CD4-positive, alpha-beta T cell treated with Interleukin-15 for 4 hours (primary cell): ENCODE measurements at regions not wholly inside any gene's neighbourhood (a gene's known extent, or its start where the extent isn't known, plus 50 kb on each side); places are given as distances from the start of the nearest gene placed in this dataset.

Source experiments
- DNase-seq: peaks from one replicate; pipeline ENCODE4 v3.0.0-alpha.2; 2020; ENCODE audit warnings: low spot score

DNA sequence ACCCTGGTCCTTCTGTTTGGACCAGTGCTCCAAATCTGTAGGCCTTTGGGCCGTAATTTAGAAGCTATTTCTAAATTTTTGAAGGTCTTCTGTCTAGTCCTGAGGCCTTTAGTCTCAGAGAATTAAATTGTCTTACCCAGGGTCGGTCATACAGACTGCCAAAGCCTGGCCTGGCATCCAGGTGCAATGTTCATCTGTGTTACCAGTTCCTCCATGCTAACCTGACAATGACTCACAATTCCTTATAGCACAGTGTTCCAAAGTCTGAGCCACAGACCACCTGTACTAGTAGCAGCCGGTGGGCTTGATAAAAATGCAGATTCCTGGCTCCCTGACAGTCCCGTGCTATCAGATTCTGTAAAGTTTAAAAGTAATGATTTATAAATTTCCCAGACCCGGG, 77.7 kb upstream of the MAP4K3 start:
- no peak for DNase-seq

DNA sequence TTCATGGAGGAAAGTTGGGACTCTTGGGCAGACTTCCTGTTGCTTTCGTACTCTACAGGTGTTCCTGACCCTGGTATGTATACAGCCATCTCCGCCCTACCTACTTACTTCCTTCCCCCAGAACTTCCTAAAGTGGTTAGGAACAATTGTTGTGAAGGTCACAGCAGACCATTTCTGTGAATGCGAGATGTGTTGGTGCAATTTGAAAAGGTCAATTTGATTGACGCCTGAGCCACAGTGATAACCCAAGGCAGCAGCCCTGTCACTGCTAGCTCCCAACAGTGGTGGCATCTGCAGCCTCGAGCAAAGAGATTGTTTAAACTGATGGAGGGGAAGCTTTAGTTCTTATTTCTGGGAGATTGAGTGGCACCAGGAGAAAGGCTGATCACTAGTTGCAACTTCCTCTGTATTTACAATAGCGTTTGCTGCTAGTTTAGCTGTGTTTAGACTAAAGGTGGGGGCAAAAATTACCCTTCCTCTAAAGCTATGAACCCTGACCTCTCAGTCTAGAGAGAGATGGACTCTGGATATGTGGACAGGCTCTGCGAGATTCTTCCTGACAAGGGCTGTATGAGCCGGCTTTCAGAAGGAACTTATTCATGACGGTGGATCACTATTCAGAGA, 78.3 kb upstream of the MAP4K3 start:
- DNase-seq: no peak

DNA sequence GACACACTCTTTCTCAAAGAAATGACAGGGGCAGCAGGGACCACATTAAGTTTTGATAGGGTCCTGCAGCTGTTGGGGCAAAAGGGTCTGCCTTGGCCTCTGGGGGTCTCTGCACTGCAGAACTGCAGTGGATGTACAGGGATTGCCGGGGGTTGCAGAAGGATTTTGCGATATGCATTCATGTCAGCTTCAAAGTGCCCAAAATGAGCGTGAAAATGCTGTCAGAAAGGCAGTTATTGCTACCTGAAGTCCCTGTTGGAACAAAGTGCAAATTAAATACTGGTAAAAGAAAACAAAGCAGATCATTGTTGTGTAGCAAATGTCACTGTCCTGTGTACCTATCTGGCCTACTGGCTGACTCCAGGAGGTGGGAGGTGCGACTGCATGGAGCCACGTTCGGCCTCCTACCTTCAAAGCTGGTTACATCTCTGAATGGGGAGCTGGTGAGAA, 78.8 kb upstream of the MAP4K3 start:
- DNase-seq: no peak

DNA sequence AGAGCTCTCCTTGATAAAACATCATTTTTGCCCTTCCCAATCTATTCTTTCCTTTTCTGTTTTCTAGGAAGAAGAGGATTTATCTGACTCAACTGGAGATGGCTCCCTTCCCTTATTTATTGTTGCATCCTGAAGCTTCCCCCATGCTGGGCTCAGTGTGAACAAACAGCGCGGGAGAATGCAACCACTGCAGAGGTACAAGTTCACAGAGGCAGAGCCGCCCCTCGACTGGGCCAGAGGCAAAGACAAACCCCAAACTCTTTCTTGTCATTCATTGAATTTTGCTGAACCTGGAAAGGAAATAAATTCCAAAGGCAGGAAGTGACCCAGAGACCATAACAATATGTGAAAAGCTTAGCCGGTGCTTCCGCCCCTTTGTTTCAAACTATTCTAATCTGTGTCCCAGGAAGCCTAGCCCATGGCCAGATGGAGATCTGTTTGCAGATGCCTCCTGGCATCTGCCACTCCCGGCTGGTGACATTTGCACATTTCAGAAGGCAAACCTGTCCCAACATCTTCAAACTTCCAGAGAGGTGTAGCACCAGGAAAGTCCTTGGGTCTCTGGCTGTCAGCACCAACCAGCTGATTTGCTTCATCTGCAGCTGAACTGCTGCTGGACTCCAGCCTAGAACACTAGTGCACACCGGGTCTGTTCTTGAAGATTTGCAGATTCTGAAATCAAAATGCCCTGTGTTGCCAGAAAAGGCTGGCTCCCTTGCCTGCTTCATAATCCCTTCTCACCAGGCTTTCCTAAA, 79.4 kb upstream of the MAP4K3 start:
- DNase-seq: no peak

DNA sequence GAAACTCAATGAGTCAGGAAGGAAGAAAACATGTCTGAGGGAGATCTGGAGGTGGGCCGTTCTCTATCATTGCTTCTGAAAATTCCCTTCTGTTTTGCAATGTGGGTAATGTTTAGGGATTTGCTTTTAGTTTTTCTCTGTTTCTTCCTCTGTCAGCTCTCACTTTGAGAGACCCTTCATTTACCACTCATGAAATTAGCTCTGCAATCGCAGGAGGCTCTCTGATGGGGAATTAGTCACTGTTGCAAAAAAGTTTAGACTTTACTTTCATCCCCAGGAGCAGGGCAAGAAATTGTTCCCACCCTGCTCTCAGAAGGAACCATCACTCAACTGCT, 80.0 kb upstream of the MAP4K3 start:
- DNase-seq: no peak

DNA sequence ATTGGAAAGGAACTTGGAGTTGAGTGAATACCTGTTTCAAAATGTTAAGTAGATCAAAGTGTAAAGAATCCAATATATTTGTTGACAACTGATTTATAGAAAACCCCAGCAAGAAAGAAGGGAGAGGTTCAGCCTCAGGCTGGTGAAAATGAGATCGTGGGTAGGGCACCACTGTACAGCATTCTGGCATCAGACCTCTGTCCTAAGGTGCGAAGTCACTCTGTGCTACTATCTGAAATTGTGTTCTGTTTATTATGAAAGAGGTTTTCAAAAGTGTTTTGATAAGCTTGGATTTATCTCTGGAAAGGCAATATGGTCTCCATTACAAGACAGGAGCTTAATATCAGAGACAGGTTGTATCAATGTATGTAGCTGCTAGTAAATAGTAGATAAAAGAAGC, 80.5 kb upstream of the MAP4K3 start:
- DNase-seq: no peak

DNA sequence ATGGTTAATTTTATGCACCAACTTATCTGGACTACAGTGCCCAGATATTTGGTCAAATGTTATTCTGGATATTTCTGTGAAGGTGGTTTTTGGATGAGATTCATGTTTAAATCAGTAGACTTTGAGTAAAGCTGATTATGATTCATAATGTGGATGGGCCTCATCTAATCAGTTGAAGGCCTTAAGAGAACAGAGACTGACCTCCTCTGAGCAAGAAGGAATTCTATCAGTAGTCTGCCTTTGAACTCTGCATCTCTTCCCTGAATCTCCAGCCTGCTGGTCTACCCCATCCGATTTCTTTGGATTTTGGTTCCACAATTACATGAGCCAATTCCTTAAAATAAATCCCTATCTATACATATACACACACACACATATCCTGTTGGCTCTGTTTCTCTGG, 82.8 kb upstream of the MAP4K3 start:
- no peak for DNase-seq

DNA sequence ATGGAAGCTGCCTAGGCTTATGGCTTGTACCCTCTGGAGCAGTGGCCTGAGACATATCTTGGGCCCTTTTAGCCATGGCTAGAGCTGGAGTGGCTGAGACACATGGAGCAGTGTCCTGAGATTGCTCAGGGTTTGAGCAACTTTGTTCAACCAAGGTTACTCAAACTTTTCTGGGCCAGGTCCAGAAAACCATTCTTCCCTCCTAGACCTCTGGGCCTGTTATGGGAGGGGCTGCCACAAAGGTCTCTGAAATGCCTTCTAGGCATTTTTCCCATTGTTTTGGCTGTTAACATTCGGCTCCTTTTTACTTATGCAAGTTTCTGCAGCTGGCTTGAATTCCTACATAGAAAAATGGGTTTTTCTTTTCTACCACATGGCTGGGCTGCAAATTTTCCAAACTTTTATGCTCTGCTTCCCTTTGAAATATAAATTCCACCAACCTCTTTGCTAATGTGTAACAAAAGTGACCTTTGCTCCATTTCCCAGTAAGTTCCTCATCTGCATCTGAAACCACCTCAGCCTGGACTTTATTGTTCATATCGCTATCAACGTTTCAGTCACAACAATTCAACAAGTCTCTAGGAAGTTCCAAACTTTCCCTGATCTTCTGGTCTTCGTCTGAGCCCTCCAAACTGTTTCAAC, 84.9 kb upstream of the MAP4K3 start:
- no peak for DNase-seq

DNA sequence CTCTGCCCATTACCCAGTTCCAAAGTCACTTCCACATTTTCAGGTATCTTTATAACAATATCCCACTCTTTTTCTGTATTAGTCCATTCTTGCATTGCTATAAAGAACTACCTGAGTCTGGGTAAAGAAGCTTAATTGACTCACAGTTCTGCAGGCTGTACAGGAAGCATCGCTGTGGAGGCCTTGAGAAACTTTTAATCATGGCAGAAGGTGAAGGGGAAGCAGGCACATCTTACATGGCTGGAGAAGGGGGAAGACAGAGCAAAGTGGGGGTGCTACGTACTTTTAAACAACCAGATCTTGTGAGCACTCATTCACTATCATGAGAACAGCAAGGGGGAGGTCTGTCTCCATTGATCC, 85.4 kb upstream of the MAP4K3 start:
- no peak for DNase-seq

DNA sequence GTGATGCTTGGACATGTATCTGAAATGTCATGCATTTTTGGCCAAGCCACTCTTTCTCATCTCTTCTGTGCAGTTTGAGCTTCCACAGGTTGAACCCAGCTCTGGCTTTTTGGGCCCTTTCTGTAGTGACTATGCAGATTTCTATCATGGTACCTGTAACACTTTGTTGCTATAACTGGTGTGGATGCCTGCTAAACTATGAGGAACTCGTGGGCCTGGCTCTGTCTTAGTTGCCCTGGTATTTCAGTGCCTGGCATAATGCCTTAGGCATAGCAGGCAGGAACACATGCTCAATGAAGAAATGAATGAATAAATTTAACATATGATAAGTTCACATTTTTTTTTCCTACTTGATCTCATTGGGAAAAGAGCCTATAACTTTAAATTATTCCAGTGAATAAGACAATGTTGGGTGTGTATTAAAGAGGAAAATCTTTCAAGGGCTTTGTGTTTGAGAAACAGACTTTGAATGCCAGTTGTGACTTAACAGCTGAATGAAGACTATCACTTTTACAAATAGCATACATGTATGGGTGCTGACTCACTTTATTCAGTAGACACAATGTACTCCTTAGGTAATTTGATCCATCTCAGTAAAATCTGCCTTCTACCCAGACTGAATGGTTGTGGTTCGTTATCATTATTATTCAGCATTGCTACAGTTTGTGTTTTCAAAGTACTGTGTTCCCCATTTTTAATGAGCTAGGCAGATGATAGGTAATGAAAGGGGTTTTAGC, 86.4 kb upstream of the MAP4K3 start:
- DNase-seq: no peak

DNA sequence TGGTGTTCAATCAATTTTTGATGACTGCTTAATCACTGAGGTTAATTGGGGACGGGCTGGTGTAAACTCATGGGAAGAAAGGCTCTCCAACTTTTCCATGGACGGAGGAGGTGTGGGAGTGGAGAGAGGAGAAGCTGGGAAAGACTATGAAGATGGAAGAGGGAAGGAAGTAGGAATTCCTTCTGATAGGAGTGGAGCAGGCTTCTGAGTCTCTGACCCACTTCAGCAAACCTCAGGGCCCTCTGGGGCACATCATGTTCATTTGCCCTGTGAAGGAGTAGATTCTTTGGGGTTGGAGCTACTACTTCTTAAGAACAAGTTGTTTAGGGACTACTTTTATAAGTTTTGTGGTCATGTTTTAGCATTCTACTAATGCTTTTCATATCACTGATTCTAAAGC, 87.0 kb upstream of the MAP4K3 start:
- DNase-seq: no peak

DNA sequence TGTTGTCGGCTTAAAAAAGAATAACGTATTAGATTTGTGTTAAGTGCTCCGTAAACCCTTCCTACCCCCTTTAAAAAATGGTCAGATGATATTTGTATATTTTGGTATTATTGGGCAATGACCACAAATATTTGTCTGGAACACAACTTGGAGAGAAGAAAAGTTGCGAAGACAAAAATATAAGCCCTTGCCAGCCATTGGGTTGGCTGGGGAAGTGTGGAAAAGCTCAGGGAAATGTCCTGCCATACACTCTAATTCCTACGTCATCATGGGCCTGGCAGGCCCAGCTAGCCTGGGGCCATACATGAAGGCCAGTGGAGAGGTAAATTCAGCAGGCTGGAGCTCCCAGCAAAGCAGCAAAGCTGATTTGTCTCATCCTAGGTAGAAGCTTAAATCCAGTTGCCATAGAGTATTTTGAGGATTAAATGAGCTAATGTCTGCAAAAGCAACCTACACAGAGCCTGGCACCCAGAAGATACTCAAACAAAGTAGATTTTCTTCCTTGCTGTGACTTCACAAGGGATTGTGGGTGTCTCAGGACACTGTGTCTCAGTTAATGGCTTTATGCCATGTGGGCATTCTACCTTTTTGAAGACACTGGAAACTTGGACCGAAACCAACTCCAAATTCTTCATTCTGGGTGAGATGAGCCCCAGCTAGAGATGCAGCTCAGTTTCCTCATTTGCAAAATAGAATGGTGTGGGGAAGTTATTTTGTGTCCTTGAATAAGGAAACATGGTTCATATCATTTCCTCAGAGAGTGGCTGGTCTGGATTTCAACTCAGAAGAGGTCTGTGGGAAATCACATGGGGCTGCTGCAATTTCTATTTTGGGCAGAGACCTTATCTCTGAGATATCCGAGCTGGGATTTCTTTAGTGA, 87.9 kb upstream of the MAP4K3 start:
- no peak for DNase-seq

DNA sequence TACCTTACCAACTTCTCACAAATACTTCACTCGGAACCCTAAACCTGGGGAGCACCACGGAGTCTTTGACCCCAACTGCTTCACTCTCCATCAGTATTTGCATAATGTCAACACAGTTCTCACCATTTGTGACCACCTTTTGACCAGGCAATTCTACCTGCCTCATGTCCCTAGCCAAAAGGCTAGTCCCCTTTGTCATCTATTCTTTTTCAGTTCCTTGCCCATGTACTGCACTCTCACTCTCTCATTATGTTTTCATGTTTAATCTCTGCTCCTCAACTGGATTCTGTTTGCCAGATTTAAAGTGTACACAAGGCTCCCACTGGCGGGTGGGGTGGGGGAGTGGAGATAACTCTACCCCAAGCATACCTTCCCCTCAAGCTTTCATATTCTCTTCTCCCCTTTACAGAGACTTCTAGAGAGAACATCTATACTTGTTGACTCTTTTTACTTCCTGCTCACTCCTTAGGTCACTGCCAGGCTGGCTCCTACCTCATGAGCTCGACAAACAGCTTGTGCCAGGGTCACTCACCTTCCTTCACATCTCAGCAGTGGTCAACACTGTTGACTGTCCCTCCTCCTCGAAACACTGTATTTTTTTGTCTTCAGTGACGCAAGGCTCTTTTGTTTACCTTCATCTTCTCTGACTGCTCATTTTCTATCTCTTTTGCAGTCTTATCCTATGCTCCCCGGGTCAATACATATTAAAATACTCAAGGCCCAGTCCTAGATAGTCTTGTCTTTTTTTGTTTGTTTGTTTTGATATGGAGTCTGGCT, 88.7 kb upstream of the MAP4K3 start:
- DNase-seq: no peak

DNA sequence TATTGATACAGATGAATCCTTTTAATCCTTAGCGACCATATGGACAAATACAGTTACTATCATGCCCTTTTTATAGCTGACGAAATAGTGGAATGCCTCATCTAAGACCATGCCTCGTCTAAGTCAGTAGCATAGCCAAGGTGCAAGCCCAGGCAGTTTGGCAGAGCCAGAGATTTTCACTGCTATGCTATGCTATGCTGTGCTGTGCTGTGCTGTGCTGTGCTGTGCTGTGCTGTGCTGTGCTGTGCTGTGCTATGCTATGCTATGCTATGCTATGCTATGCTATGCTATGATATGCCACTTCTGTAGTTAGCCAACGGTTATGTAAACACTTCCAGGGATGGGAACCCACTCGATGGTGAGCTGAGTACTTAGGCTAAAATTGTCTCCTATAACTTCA, 91.6 kb upstream of the MAP4K3 start:
- no peak for DNase-seq

DNA sequence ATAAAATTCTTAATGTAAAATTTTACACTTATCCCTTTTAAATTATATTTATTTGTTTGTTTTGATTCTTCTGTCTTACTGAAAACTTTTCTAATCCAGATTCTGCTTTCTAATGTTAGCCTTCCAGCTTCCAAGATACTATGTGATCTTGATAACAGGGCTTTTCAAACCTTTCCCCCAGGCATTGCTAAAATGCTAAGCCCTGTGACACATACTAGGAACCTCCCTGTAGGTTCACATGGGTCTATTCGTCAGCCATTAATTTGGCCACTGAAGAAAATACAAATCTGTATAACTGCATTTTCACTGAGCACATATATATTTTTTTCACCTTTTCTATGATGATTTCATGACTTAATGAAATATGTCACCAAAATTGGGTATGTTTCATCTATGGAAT, 92.8 kb upstream of the MAP4K3 start:
- no peak for DNase-seq

DNA sequence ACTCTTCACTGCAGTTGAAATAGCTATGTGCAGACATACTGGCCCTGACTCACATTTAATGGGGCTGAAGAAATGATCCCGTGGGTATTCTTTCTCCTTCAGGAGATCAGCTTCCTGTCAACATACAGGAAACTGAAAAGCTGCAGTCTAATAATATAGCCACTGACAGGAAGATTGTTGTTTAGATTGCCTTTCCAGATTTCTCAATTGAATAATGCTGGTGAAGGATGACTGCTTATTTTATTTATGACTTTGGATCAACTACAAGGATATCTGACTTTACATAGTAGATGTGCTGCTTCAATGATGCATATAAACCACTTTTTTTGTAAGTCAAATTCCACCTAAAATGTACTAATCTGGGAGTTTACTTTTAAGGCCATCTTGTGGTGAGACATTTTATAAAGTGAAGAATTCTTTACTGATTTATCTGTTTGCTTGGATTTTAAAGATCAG, 93.4 kb upstream of the MAP4K3 start:
- DNase-seq: no peak

DNA sequence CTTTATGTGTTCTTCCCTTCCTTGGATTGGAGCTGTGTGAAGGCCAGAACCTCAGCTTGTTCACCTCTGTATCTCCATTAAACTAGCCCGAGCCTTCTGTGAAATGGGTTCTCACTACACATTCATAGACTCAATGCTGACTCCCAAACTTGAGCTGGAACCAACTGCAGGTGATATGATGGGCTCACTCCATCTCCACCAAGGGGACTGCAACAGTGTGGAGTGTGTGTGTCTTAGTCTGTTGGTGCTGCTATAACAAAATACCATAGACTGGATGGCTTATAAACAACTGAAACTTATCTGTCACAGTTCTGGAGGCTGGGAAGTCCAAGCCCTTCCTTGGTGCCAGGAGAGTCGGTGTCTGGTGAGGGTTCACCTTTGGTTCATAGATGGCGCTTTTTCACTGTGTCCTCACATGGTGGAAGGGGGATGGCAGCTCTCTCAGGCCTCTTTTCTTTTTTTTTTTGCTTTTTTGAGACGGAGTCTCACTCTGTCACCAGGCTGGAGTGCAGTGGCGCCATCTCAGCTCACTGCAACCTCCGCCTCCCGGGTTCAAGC, 94.2 kb upstream of the MAP4K3 start:
- no peak for DNase-seq

DNA sequence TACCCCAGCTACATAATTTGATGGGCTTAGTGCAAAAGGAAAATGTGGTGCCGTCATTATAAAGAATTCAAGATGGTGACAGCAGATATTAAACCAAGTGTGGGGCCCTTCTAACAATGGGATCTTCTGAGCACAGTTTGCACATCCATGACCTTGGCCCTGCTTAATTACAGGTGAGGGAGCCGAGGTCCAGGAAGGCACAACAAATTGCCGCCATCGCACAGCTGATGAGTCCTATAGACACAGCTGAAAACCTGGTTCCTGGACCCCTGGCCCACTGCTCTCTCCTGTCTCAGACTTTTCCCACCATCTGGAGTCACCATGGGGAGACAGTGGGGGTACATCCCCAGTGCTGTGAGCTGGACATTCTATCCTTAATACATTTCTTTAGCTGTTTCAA, 95.8 kb upstream of the MAP4K3 start:
- no peak for DNase-seq

DNA sequence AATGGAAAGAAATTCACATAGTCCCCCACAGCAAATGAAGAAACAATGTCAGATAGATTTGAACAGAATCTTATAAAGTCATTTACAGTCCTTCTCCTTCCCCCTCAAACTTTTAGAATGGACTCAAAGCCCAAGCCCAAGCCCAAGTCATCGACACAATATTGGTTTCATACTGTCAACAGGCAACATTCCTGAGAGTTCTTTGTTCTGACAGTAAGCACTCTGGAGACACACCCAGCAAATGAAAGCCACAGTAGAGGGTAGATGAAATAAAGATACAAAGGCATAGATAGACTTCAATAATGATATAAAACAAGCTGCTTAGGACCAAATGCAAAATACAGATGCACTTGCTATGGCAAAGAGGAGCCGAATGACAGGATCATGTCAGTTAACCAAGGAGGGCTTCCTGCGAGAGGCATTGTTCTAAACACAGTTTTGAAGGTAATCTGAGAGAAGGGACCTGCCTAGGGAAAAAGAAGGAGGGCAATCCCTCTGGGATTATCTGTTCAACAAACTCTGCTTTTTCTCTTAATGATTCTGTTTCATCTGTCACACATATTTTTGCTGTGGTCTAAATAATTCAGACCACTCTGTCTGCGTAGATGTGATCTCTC, 97.1 kb upstream of the MAP4K3 start:
- no peak for DNase-seq

DNA sequence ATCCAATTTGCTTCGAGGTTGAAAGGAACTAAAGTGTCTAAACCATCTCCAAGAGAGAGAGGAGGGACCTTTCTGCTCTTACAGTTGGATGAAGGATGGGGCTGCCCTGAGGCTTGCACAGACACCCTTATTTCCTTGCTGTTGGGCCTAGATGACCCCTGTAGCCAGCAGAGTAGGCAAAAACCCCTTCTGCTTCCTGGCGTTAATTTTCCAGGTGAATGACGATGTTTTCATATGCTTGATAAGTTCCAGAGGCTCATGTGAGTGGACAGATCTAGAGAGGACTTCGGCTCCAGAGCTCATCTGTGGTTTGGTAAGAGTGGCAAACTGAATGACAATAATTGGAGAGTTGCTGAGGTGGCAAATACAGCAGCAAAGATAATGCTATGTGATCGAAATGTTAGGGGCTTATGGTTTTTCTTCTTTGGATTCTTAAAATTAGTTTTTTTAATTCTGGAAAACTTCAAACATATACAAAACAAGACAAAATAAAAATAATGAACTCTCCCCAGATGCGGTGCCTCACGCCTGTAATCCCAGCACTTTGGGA, 98.6 kb upstream of the MAP4K3 start:
- DNase-seq: no peak
